B cell (primary cell): ENCODE measurements at regions not wholly inside any gene's neighbourhood (a gene's known extent, or its start where the extent isn't known, plus 50 kb on each side); places are given as distances from the start of the nearest gene placed in this dataset.

ENCODE experiments used
- ATAC-seq: fragments of 200-7000 bp; cut with Tn5 transposase; one replicate; pipeline ENCODE4 v1.10.0; 2021; ENCODE audit warnings: low read depth, mild to moderate bottlenecking, moderate number of reproducible peaks, moderate library complexity
- CTCF ChIA-PET: fragments of 350-600 bp; sonication (Branson Sonifier 250); formaldehyde crosslinking; loops from one replicate; lab custom pipeline; 2021; ENCODE audit warnings: antibody characterized with exemption, inconsistent platforms; lab: Charles Lee
- POLR2A ChIA-PET: fragments of 350-600 bp; sonication (Branson Sonifier 250); formaldehyde crosslinking; loops from one replicate; lab custom pipeline; 2021; ENCODE audit warnings: antibody characterized with exemption; lab: Charles Lee
- DNase-seq: peaks from one replicate; pipeline ENCODE4 v3.0.0; 2013
- H2AFZ ChIP-seq: 2 replicates; pipeline ENCODE4 v1.6.1; 2012; ENCODE audit warnings: mild to moderate bottlenecking, low read depth, low read length; ENCODE audit not compliant: insufficient read depth, poor library complexity, severe bottlenecking
- H3K27ac ChIP-seq, 2 donors: 1 replicate in 1 of 2; 2 replicates in 1 of 2; pipeline ENCODE4 v1.5.1; 2012 to 2013; ENCODE audit warnings: low read length in 2 of 2, mild to moderate bottlenecking in 2 of 2, moderate library complexity in 1 of 2
- H3K27me3 ChIP-seq, 4 experiments: fragments of 200-600 bp in 1 of 4; sonication (generic) in 1 of 4; replicated peaks in 1 of 4; 1 replicate in 2 of 4; 2 replicates in 2 of 4; pipeline versions ENCODE4 v1.6.1 to v1.7.0; 2013 to 2016; ENCODE audit warnings: low read length in 3 of 4, mild to moderate bottlenecking in 2 of 4, mixed read lengths in 1 of 4, moderate library complexity in 1 of 4; ENCODE audit not compliant: insufficient read depth in 4 of 4, control insufficient read depth in 3 of 4; ENCODE audit errors: control extremely low read depth in 1 of 4
- H3K36me3 ChIP-seq, 2 experiments: replicated peaks in 1 of 2; 1 replicate in 1 of 2; 2 replicates in 1 of 2; pipeline versions ENCODE4 v1.6.1 to v1.7.1; 2013; ENCODE audit warnings: low read length in 1 of 2; ENCODE audit not compliant: insufficient read depth in 2 of 2, control insufficient read depth in 1 of 2; ENCODE audit errors: control extremely low read depth in 1 of 2, extremely low read depth in 1 of 2
- H3K4me1 ChIP-seq, 2 donors: fragments of 200-600 bp in 1 of 2; sonication (generic) in 1 of 2; 1 replicate in 1 of 2; 2 replicates in 1 of 2; pipeline versions ENCODE4 v1.5.1 to v1.6.1; 2013 to 2017; ENCODE audit warnings: low read length in 2 of 2; ENCODE audit not compliant: control insufficient read depth in 2 of 2, insufficient read depth in 2 of 2
- H3K4me2 ChIP-seq: replicated peaks from 2 replicates; pipeline ENCODE3; 2012; ENCODE audit warnings: mild to moderate bottlenecking, low read depth, low read length; ENCODE audit not compliant: poor library complexity, severe bottlenecking
- H3K4me3 ChIP-seq, 5 experiments: fragments of 200-600 bp in 1 of 5; sonication (generic) in 1 of 5; 1 replicate in 3 of 5; 2 replicates in 2 of 5; pipeline versions ENCODE4 v1.5.1 to v1.7.0; 2011 to 2016; ENCODE audit warnings: low read length in 4 of 5, mild to moderate bottlenecking in 4 of 5, low read depth in 2 of 5, control low read depth in 1 of 5, moderate library complexity in 1 of 5; ENCODE audit not compliant: insufficient read depth in 1 of 5; ENCODE audit errors: control extremely low read depth in 1 of 5, extremely low read depth in 1 of 5
- H3K79me2 ChIP-seq: fragments of 200-600 bp; sonication (generic); one replicate; pipeline ENCODE4 v1.6.0; 2016; ENCODE audit warnings: low read length; ENCODE audit not compliant: control insufficient read depth, insufficient read depth
- H3K9ac ChIP-seq: fragments of 200-600 bp; sonication (generic); 2 replicates; pipeline ENCODE4 v1.6.1; 2017; ENCODE audit warnings: mild to moderate bottlenecking, low read length, moderate library complexity
- H3K9me3 ChIP-seq, 3 donors: one replicate each; pipeline versions ENCODE4 v1.6.1 to v1.7.1; 2013; ENCODE audit warnings: low read length in 2 of 3; ENCODE audit not compliant: control insufficient read depth in 2 of 3, insufficient read depth in 1 of 3; ENCODE audit errors: control extremely low read depth in 1 of 3
- H4K20me1 ChIP-seq: 2 replicates; pipeline ENCODE4 v1.6.0; 2012; ENCODE audit warnings: mild to moderate bottlenecking, low read length; ENCODE audit not compliant: insufficient read depth, control insufficient read depth, poor library complexity, severe bottlenecking
- H3K27ac Mint-ChIP-seq: one replicate; pipeline ENCODE4 v1.8.0; 2021; ENCODE audit warnings: mixed read lengths
- H3K27me3 Mint-ChIP-seq: one replicate; pipeline ENCODE4 v1.8.0; 2021; ENCODE audit warnings: mixed read lengths
- H3K4me1 Mint-ChIP-seq: one replicate; pipeline ENCODE4 v1.8.0; 2021; ENCODE audit warnings: mixed read lengths
- H3K4me3 Mint-ChIP-seq: one replicate; pipeline ENCODE4 v1.8.0; 2021; ENCODE audit warnings: mixed read lengths
- H3K9me3 Mint-ChIP-seq: one replicate; pipeline ENCODE4 v1.8.0; 2022; ENCODE audit warnings: mixed read lengths; ENCODE audit not compliant: insufficient read depth
- EZH2 ChIP-seq: IDR thresholded peaks from 2 replicates; pipeline ENCODE4 v1.6.1; 2012; ENCODE audit warnings: borderline replicate concordance, low read depth, mild to moderate bottlenecking, moderate library complexity, low read length; ENCODE audit not compliant: insufficient read depth, poor library complexity, severe bottlenecking
- WGBS: methylation state at CpG from one replicate; pipeline ENCODE4 v1.1.5; 2013; ENCODE audit warnings: missing lambda C conversion rate; ENCODE audit not compliant: insufficient coverage; 5-methylcytosine and 5-hydroxymethylcytosine counted together
- intact Hi-C: fragments of 100-400 bp; cut with micrococcal nuclease; formaldehyde crosslinking; loops from one replicate; pipeline ENCODE4 v1.10.0; 2022
- TF ChIP-seq, protein P1 (sequence below): fragments of 200-600 bp; IDR thresholded peaks from one replicate; pipeline ENCODE4 v1.8.0; 2022; ENCODE audit warnings: antibody characterized with exemption, mild to moderate bottlenecking

DNA sequence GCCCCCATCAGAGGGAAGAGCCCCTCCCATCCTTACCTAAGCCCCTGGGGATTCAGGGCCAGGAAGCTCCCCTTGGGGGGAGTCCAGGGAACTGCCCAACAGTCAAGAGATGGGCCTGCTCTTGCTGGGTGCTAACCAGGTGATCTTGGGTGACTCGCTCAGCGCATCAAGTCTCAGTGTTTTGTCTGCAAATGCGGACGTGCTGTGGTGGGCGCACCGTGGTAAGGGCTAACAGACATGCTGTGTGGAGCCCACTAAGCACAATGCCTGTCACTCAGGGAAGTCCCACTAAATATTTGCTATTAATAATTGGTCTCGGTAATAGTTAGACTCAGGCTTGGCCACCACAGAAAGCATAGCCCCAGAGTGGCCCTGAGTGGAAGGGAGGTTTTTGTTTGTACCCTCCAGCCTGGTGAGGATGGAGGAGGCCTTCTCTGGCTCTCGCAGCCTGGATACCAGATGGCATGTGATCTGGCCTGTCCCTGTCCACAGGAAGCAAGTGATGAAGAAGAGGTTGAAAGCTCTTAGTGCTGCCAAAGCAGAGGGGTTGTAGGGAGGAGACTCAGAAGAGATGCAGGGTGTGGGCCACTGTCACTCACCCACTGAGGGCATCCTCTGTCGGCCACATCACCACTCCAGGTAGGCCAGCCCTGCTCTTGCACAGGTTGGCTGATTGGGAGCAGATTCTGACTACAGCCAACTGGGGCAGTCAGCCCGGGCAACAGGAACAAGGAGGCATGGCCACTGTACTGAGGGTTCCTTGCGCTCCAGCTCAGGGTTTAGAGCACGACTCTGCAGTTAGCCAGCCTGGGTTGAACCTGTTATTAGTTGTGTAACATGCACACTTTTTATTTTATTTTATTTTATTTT lies 69.8 kb upstream of the KSR1 start:
- Histone ChIP-seq H3K9me3 (no peaks in the 10 kb centered on the region), H3K9ac (no peak overlapping the region), H3K4me1 (no peaks in the 10 kb centered on the region), H4K20me1 (no peaks in the 10 kb centered on the region), H3K27me3 (no peaks in the 10 kb centered on the region), H2AFZ (no peak overlapping the region), H3K27ac (no peak overlapping the region), H3K79me2 (no peaks in the 10 kb centered on the region), H3K36me3 (no peaks in the 10 kb centered on the region), H3K4me3 (no peak overlapping the region), H3K4me2 (no peak overlapping the region)
- 88% methylated on average over 9 of the region's 12 CpGs for WGBS
- Mint-ChIP-seq H3K9me3 (no peaks in the 10 kb centered on the region), H3K4me3 (no peak overlapping the region), H3K27ac (no peak overlapping the region), H3K4me1 (peaks cover 4% of the 10 kb centered on the region), H3K27me3 (peaks cover 3% of the 10 kb centered on the region)
- TF ChIP-seq EZH2 = no peak
- TF ChIP-seq, protein P1, sequence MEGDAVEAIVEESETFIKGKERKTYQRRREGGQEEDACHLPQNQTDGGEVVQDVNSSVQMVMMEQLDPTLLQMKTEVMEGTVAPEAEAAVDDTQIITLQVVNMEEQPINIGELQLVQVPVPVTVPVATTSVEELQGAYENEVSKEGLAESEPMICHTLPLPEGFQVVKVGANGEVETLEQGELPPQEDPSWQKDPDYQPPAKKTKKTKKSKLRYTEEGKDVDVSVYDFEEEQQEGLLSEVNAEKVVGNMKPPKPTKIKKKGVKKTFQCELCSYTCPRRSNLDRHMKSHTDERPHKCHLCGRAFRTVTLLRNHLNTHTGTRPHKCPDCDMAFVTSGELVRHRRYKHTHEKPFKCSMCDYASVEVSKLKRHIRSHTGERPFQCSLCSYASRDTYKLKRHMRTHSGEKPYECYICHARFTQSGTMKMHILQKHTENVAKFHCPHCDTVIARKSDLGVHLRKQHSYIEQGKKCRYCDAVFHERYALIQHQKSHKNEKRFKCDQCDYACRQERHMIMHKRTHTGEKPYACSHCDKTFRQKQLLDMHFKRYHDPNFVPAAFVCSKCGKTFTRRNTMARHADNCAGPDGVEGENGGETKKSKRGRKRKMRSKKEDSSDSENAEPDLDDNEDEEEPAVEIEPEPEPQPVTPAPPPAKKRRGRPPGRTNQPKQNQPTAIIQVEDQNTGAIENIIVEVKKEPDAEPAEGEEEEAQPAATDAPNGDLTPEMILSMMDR = no peak
- POLR2A ChIA-PET = no interaction called here
- CTCF ChIA-PET = interaction anchor here (1.0 to 3.1 kb wide), 4 partner anchors 148 to 193 kb away, joined by 3 to 16 read pairs (median 5); no protein-coding TSS in a partner anchor
- ATAC-seq = no peak
- DNase-seq = no peak
- intact Hi-C loops = no loop called here

DNA sequence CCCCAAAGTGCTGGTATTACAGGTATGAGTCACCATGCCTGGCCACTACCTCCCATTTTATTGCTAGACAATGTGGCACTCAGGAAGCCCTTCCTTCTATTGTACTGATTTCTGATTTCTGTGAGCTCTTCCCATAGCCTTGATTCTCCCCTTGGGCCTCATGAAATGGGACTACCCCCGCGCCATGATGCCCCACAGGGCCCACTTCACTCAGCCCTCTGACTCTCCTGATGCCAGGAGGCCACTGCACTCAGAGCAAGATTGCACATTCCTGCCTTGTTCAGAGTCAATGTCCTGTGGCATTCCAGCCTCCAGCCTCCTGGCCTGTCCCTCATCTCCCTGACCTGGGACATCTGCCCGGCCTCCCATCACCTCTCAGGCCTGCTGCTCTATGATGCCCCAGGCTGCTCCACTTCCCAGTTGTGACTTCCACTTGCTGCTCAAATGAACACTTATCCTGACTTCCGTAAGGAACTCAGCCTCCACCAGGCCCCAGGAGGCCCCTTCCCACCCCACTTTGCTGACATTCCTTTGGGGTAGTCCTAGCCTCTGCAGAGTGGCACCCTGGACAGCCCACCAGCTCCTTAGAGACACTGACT lies 66.6 kb upstream of the KSR1 start:
- ChIA-PET POLR2A (no interaction called here), CTCF (interaction anchor here (1.4 to 3.1 kb wide), 4 partner anchors 9 to 212 kb away, joined by 4 to 16 read pairs (median 9); no protein-coding TSS in a partner anchor)

More for the DNA sequence above, 66.6 kb upstream of the KSR1 start:
- Histone ChIP-seq H3K9ac (no peak overlapping the region), H3K4me1 (no peaks in the 10 kb centered on the region), H3K27ac (no peak overlapping the region), H3K36me3 (no peaks in the 10 kb centered on the region), H3K9me3 (no peaks in the 10 kb centered on the region), H2AFZ (no peak overlapping the region), H3K4me3 (no peak overlapping the region), H4K20me1 (no peaks in the 10 kb centered on the region), H3K4me2 (no peak overlapping the region), H3K27me3 (no peaks in the 10 kb centered on the region), H3K79me2 (no peaks in the 10 kb centered on the region)
- H3K27ac Mint-ChIP-seq = no peak overlapping the region
- H3K4me1 Mint-ChIP-seq = peaks cover 4% of the 10 kb centered on the region
- H3K27me3 Mint-ChIP-seq = peaks cover 14% of the 10 kb centered on the region
- ATAC-seq (no peak), DNase-seq (no peak)
- no peak overlapping the region for H3K4me3 Mint-ChIP-seq
- no peaks in the 10 kb centered on the region for H3K9me3 Mint-ChIP-seq
- intact Hi-C loops = no loop called here
- TF ChIP-seq, protein P1 = no peak
- no peak for TF ChIP-seq EZH2
- 100% methylated on average over 4 of the region's 4 CpGs for WGBS
